HEK293 (cell line): ENCODE measurements at regions not wholly inside any gene's neighbourhood (a gene's known extent, or its start where the extent isn't known, plus 50 kb on each side); places are given as distances from the start of the nearest gene placed in this dataset.

Source experiments
- CTCF ChIA-PET: fragments of 350-600 bp; formaldehyde crosslinking; extraction: SDS; loops from one replicate; lab custom pipeline; 2021; ENCODE audit warnings: antibody characterized with exemption; lab: Yijun Ruan, JAX
- POLR2A ChIA-PET: fragments of 300-600 bp; formaldehyde crosslinking; extraction: SDS; loops from one replicate; lab custom pipeline; 2020; ENCODE audit warnings: antibody characterized with exemption, inconsistent platforms; lab: Yijun Ruan, JAX
- H3K27ac ChIP-seq: fragments of 200-500 bp; sonication (Bioruptor generic); 2 replicates; pipeline ENCODE4 v1.5.1; 2014; ENCODE audit warnings: low read depth, low read length, control low read depth, inconsistent platforms; ENCODE audit errors: extremely low read depth
- H3K36me3 ChIP-seq, 2 experiments: fragments of 200-500 bp in 1 of 2; sonication (Bioruptor generic) in 1 of 2; 1 replicate in 1 of 2; 2 replicates in 1 of 2; pipeline ENCODE4 v1.5.1; 2014 to 2017; ENCODE audit warnings: inconsistent platforms in 2 of 2, low read length in 2 of 2; ENCODE audit not compliant: control insufficient read depth in 2 of 2, insufficient read depth in 1 of 2
- H3K4me1 ChIP-seq: fragments of 200-500 bp; sonication (Bioruptor generic); 2 replicates; pipeline ENCODE4 v1.5.1; 2014; ENCODE audit warnings: mild to moderate bottlenecking, low read length, inconsistent platforms; ENCODE audit not compliant: control insufficient read depth, insufficient read depth
- H3K4me3 ChIP-seq: 2 replicates; pipeline ENCODE4 v1.5.1; 2011; ENCODE audit warnings: low read depth, mild to moderate bottlenecking, control low read depth, low read length, moderate library complexity
- H3K9me3 ChIP-seq: fragments of 200-500 bp; sonication (Bioruptor generic); 2 replicates; pipeline ENCODE4 v1.5.1; 2014; ENCODE audit warnings: low read depth, low read length, inconsistent platforms; ENCODE audit not compliant: control insufficient read depth, insufficient read depth
- EGR2 ChIP-seq: fragments of 450-650 bp; formaldehyde crosslinking; IDR thresholded peaks from 2 replicates; pipeline ENCODE4 v1.5.1; 2016; ENCODE audit warnings: low read depth, missing biosample characterization, missing genetic modification characterization
- FEZF1 ChIP-seq: fragments of 450-650 bp; formaldehyde crosslinking; IDR thresholded peaks from 2 replicates; pipeline ENCODE4 v1.5.1; 2016; ENCODE audit warnings: missing biosample characterization, missing genetic modification characterization
- HOXD13 ChIP-seq: sonication (generic); formaldehyde crosslinking; IDR thresholded peaks from 2 replicates; pipeline ENCODE4 v1.8.0; 2022; ENCODE audit warnings: missing genetic modification reagents, borderline replicate concordance
- IKZF3 ChIP-seq: fragments of 450-650 bp; IDR thresholded peaks from 2 replicates; pipeline ENCODE4 v1.5.0; 2018; ENCODE audit warnings: missing biosample characterization, mild to moderate bottlenecking, missing genetic modification characterization, moderate library complexity
- KLF16 ChIP-seq: fragments of 450-650 bp; formaldehyde crosslinking; IDR thresholded peaks from 2 replicates; pipeline ENCODE4 v1.5.1; 2017; ENCODE audit warnings: missing biosample characterization, missing genetic modification characterization
- REPIN1 ChIP-seq: fragments of 450-650 bp; formaldehyde crosslinking; IDR thresholded peaks from 2 replicates; pipeline ENCODE4 v1.5.1; 2017; ENCODE audit warnings: missing biosample characterization, missing genetic modification characterization, low read depth
- ZBTB1 ChIP-seq: fragments of 450-650 bp; formaldehyde crosslinking; IDR thresholded peaks from 2 replicates; pipeline ENCODE4 v1.5.1; 2016; ENCODE audit warnings: missing biosample characterization, missing genetic modification characterization
- ZBTB21 ChIP-seq: fragments of 450-650 bp; formaldehyde crosslinking; IDR thresholded peaks from 2 replicates; pipeline ENCODE4 v1.5.1; 2017; ENCODE audit warnings: missing biosample characterization, missing genetic modification characterization
- ZBTB7A ChIP-seq: fragments of 450-650 bp; formaldehyde crosslinking; IDR thresholded peaks from 2 replicates; pipeline ENCODE4 v1.5.1; 2016; ENCODE audit warnings: low read depth, missing biosample characterization, missing genetic modification characterization
- ZFP3 ChIP-seq: fragments of 450-650 bp; formaldehyde crosslinking; IDR thresholded peaks from 2 replicates; pipeline ENCODE4 v1.5.1; 2016; ENCODE audit warnings: low read depth, missing biosample characterization, missing genetic modification characterization
- ZIC2 ChIP-seq: fragments of 450-650 bp; formaldehyde crosslinking; IDR thresholded peaks from 2 replicates; pipeline ENCODE4 v1.5.1; 2016; ENCODE audit warnings: missing biosample characterization, missing genetic modification characterization
- ZNF112 ChIP-seq: fragments of 450-650 bp; formaldehyde crosslinking; IDR thresholded peaks from 2 replicates; pipeline ENCODE4 v1.5.0; 2017; ENCODE audit warnings: missing biosample characterization, missing genetic modification characterization
- ZNF140 ChIP-seq: fragments of 450-650 bp; formaldehyde crosslinking; IDR thresholded peaks from 2 replicates; pipeline ENCODE4 v1.5.1; 2016; ENCODE audit warnings: missing biosample characterization, missing genetic modification characterization
- ZNF16 ChIP-seq: fragments of 450-650 bp; formaldehyde crosslinking; IDR thresholded peaks from 2 replicates; pipeline ENCODE4 v1.5.1; 2016; ENCODE audit warnings: low read depth, missing biosample characterization, missing genetic modification characterization
- ZNF2 ChIP-seq: fragments of 450-650 bp; formaldehyde crosslinking; IDR thresholded peaks from 2 replicates; pipeline ENCODE4 v1.5.1; 2016; ENCODE audit warnings: missing biosample characterization, missing genetic modification characterization
- ZNF274 ChIP-seq, 2 experiments: fragments of 200-500 bp in 1 of 2; fragments of 450-650 bp in 1 of 2; sonication (Bioruptor generic) in 1 of 2; formaldehyde crosslinking in 1 of 2; IDR thresholded peaks; 2 replicates each; pipeline versions ENCODE4 v1.5.1 to v1.6.1; 2014 to 2016; ENCODE audit warnings: borderline replicate concordance in 1 of 2, inconsistent platforms in 1 of 2, low read length in 1 of 2, missing biosample characterization in 1 of 2, missing genetic modification characterization in 1 of 2
- ZNF302 ChIP-seq: fragments of 450-650 bp; formaldehyde crosslinking; IDR thresholded peaks from 2 replicates; pipeline ENCODE4 v1.5.1; 2016; ENCODE audit warnings: missing biosample characterization, missing genetic modification characterization, low read depth
- ZNF311 ChIP-seq: fragments of 450-650 bp; formaldehyde crosslinking; IDR thresholded peaks from 2 replicates; pipeline ENCODE4 v1.5.1; 2017; ENCODE audit warnings: missing biosample characterization, missing genetic modification characterization, borderline replicate concordance
- ZNF350 ChIP-seq: fragments of 450-650 bp; formaldehyde crosslinking; IDR thresholded peaks from 2 replicates; pipeline ENCODE4 v1.5.0; 2017; ENCODE audit warnings: missing biosample characterization, mild to moderate bottlenecking, missing genetic modification characterization
- ZNF366 ChIP-seq: fragments of 450-650 bp; formaldehyde crosslinking; conservative IDR thresholded peaks from 2 replicates; pipeline ENCODE4 v1.5.1; 2016; ENCODE audit warnings: missing biosample characterization, missing genetic modification characterization
- ZNF37A ChIP-seq: fragments of 450-650 bp; IDR thresholded peaks from 2 replicates; pipeline ENCODE4 v1.5.1; 2018; ENCODE audit warnings: missing biosample characterization, missing genetic modification characterization
- ZNF416 ChIP-seq: fragments of 450-650 bp; formaldehyde crosslinking; IDR thresholded peaks from 2 replicates; pipeline ENCODE4 v1.5.1; 2016; ENCODE audit warnings: missing biosample characterization, missing genetic modification characterization
- ZNF501 ChIP-seq: fragments of 450-650 bp; formaldehyde crosslinking; IDR thresholded peaks from 2 replicates; pipeline ENCODE4 v1.5.1; 2016; ENCODE audit warnings: missing biosample characterization, missing genetic modification characterization
- ZNF626 ChIP-seq: fragments of 450-650 bp; sonication (Bioruptor Pico); formaldehyde crosslinking; IDR thresholded peaks from 2 replicates; pipeline ENCODE4 v1.5.1; 2018; ENCODE audit warnings: missing biosample characterization, missing genetic modification characterization, inconsistent platforms
- ZNF785 ChIP-seq: fragments of 450-650 bp; formaldehyde crosslinking; IDR thresholded peaks from 2 replicates; pipeline ENCODE4 v1.5.1; 2016; ENCODE audit warnings: missing biosample characterization, missing genetic modification characterization
- ZXDB ChIP-seq: fragments of 450-650 bp; formaldehyde crosslinking; IDR thresholded peaks from 2 replicates; pipeline ENCODE4 v1.5.1; 2016; ENCODE audit warnings: missing biosample characterization, missing genetic modification characterization
- TF ChIP-seq, protein P1 (sequence below): fragments of 450-650 bp; formaldehyde crosslinking; IDR thresholded peaks from 2 replicates; pipeline ENCODE4 v1.5.1; 2017; ENCODE audit warnings: missing biosample characterization, missing genetic modification characterization
- TF ChIP-seq, protein P2 (sequence below): fragments of 450-650 bp; formaldehyde crosslinking; IDR thresholded peaks from 2 replicates; pipeline ENCODE4 v1.5.1; 2016; ENCODE audit warnings: missing biosample characterization, missing genetic modification characterization
- TF ChIP-seq, protein P3 (sequence below): fragments of 450-650 bp; IDR thresholded peaks from 2 replicates; pipeline ENCODE4 v1.5.1; 2018; ENCODE audit warnings: missing biosample characterization, mild to moderate bottlenecking, missing genetic modification characterization

DNA sequence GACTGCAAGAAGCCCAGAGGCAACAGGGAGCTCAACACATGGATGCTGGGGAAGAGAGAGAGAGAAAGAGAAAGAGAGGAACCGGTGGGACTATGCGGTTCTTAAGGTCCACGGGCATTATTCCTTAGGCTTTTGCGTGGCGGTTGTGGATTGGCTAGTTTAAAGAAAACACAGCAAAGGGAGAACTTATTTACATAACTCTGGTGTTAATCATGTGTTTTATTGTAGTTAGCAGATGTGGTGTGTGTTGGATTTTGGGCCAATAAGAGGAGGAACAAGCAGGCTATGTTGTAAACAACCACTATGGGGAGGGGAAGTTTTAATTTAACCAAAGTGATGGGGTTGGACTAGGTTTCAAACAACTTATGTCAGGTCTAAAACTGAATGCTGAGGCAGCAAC, 275.3 kb upstream of the KLF12 start:
- TF ChIP-seq ZBTB21 (tag by site-specific recombination): no peak
- TF ChIP-seq IKZF3: no peak
- TF ChIP-seq ZXDB (tag by site-specific recombination): no peak
- TF ChIP-seq, protein P1, sequence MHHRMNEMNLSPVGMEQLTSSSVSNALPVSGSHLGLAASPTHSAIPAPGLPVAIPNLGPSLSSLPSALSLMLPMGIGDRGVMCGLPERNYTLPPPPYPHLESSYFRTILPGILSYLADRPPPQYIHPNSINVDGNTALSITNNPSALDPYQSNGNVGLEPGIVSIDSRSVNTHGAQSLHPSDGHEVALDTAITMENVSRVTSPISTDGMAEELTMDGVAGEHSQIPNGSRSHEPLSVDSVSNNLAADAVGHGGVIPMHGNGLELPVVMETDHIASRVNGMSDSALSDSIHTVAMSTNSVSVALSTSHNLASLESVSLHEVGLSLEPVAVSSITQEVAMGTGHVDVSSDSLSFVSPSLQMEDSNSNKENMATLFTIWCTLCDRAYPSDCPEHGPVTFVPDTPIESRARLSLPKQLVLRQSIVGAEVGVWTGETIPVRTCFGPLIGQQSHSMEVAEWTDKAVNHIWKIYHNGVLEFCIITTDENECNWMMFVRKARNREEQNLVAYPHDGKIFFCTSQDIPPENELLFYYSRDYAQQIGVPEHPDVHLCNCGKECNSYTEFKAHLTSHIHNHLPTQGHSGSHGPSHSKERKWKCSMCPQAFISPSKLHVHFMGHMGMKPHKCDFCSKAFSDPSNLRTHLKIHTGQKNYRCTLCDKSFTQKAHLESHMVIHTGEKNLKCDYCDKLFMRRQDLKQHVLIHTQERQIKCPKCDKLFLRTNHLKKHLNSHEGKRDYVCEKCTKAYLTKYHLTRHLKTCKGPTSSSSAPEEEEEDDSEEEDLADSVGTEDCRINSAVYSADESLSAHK (tag by site-specific recombination): no peak
- TF ChIP-seq ZNF366 (tag by site-specific recombination): no peak
- TF ChIP-seq ZNF302 (tag by site-specific recombination): no peak
- no peak for TF ChIP-seq FEZF1 (tag by site-specific recombination)
- no peak for TF ChIP-seq ZNF350 (tag by site-specific recombination)
- no peak for TF ChIP-seq ZNF274 (IDR thresholded peaks at IDR 0.05; ENCODE audit: low read length)
- TF ChIP-seq ZNF274 (tag by site-specific recombination; IDR thresholded peaks at IDR 0.05; ENCODE audit: borderline replicate concordance): no peak
- TF ChIP-seq KLF16 (tag by site-specific recombination): no peak
- ChIA-PET POLR2A (no interaction called here), CTCF (no interaction called here)
- Histone ChIP-seq H3K27ac (no peak overlapping the region), H3K4me3 (no peak overlapping the region), H3K9me3 (no peaks in the 10 kb centered on the region), H3K4me1 (no peaks in the 10 kb centered on the region), H3K36me3 (no peaks in the 10 kb centered on the region)

DNA sequence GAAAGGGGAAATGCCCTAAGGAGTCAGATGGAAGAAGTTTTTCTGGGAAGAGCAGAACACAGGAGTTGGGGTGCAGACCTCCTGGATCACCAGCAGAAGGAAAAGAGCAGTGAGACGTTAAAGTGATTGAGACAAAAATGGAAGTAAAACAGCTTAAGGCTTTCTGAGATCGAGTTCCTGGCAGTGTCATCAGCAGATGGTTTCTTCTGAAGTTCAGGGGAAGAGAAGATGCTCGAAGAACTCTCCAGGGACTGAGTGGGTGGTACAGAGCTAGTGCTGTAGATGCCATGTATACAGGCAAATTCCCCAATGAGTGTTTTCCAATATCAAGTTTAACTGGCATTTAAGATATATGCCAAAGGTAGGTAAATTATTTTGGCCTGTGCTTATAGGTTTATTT, 272.2 kb upstream of the KLF12 start:
- ChIA-PET CTCF (interaction anchor here (0.7 to 1.2 kb wide), 2 partner anchors 13 to 16 kb away, joined by 3 to 4 read pairs; no protein-coding TSS in a partner anchor), POLR2A (no interaction called here)
- H3K4me3 ChIP-seq: no peak overlapping the region
- TF ChIP-seq HOXD13 (CRISPR knock-in tag) (no peak), ZBTB1 (tag by site-specific recombination) (no peak), ZNF2 (tag by site-specific recombination) (no peak), ZNF16 (tag by site-specific recombination) (no peak), ZNF37A (tag by site-specific recombination) (no peak), REPIN1 (tag by site-specific recombination) (no peak), ZIC2 (no peak), ZFP3 (tag by site-specific recombination) (no peak), ZNF140 (tag by site-specific recombination) (no peak), ZNF112 (no peak), ZNF501 (tag by site-specific recombination) (no peak), ZNF274 (IDR thresholded peaks at IDR 0.05; ENCODE audit: low read length) (no peak), ZNF274 (tag by site-specific recombination; IDR thresholded peaks at IDR 0.05; ENCODE audit: borderline replicate concordance) (no peak), ZNF626 (no peak), ZNF416 (tag by site-specific recombination) (no peak), ZNF311 (tag by site-specific recombination) (no peak), EGR2 (tag by site-specific recombination) (no peak), ZBTB7A (no peak), ZNF785 (no peak)
- TF ChIP-seq, protein P2, sequence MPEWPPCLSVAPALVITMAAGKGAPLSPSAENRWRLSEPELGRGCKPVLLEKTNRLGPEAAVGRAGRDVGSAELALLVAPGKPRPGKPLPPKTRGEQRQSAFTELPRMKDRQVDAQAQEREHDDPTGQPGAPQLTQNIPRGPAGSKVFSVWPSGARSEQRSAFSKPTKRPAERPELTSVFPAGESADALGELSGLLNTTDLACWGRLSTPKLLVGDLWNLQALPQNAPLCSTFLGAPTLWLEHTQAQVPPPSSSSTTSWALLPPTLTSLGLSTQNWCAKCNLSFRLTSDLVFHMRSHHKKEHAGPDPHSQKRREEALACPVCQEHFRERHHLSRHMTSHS (tag by site-specific recombination): no peak
- TF ChIP-seq, protein P3, sequence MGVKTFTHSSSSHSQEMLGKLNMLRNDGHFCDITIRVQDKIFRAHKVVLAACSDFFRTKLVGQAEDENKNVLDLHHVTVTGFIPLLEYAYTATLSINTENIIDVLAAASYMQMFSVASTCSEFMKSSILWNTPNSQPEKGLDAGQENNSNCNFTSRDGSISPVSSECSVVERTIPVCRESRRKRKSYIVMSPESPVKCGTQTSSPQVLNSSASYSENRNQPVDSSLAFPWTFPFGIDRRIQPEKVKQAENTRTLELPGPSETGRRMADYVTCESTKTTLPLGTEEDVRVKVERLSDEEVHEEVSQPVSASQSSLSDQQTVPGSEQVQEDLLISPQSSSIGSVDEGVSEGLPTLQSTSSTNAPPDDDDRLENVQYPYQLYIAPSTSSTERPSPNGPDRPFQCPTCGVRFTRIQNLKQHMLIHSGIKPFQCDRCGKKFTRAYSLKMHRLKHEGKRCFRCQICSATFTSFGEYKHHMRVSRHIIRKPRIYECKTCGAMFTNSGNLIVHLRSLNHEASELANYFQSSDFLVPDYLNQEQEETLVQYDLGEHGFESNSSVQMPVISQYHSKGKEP (tag by site-specific recombination): no peak
- H3K27ac ChIP-seq: no peak overlapping the region
- H3K4me1 ChIP-seq: no peaks in the 10 kb centered on the region
- H3K36me3 ChIP-seq: no peaks in the 10 kb centered on the region
- no peaks in the 10 kb centered on the region for H3K9me3 ChIP-seq
